HTR-8/SVneo (cell line): ENCODE measurements at regions not wholly inside any gene's neighbourhood (a gene's known extent, or its start where the extent isn't known, plus 50 kb on each side); places are given as distances from the start of the nearest gene placed in this dataset.

ENCODE experiments used
- DNase-seq: peaks from one replicate; pipeline ENCODE4 v3.0.0; 2011; ENCODE audit warnings: low spot score, mixed read lengths; ENCODE audit not compliant: insufficient read length
- FAIRE-seq: peaks from 2 replicates; lab custom pipeline; 2011; peaks lifted over from hg19 to GRCh38; lab: Jason Lieb, UNC

DNA sequence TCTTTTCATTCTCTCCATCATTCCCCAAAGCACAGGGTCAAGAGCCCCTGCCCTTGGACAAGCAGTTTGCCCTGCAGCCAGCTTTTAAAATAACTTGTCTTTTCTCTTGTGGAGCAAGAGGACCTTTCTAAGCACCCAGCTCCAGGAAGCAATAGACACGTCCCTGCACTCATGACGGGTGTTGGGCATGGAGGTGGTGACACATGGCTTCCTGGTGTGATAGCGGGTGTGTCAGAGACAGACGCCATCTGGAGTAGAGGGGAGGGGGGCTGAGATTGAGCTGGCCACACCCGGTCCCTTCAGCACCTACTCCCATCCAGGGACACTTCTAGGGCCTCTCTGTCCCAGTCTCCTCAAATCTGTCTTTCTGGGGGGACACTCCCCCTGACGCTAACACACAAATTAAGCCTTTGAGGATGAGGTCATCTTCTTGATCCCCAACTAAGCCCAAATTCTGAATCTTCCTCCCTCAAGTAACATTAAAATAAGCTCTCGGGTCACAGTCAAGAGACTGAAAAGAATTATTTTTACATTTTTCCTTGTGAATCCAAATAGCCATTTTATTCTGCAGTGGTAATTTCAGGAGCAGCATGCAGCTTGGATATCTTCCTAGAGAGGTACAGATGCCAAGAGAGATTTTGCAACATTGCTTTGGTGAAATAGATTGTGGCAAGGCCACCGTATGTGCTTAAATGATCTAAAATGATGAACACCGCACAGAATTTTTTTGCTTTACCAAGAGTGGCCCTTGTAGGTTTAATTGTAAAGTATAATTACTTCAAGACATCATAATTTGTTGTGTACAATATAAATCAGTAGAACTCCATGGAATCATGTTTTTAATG is 216.6 kb upstream of the IRX3 start:
- FAIRE-seq (no peak), DNase-seq (no peak)

DNA sequence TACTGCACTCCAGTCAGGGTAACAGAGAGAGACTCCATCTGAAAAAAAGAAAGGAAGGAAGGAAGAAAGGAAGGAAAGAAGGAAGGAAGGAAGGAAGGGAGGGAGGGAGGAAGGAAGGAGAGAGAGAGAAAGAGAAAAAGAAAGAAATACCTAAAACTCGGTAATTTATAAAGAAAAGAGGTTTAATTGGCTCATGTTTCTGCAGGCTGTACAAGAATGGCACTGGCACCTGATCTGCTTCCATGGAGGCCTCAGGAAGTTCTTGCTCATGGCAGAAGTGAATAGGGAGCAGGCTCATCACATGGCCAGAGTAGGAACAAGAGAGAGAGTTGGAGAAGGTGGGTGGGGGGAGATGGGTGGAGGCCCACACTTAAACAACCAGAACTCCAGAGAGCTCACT is 215.2 kb upstream of the IRX3 start:
- no peak for DNase-seq
- FAIRE-seq = no peak

DNA sequence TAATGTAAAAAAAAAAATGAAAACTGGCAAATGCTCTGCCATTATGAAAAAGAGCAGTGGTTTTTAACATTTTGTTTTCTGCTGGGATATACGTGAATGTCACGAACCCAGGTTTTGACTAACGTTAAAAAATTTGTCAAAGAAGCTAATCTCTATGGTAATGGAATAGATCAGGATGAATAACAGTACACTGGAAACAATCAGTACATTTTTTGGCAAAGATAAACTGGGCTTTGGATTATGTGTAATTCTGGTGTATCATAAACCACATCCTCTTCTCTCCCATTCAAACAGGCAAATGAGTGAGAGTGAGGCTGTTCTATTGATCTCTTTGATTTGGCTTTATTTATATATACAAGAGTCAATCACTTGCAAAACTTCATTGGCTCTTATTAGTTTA is 207.0 kb upstream of the IRX3 start:
- DNase-seq (no peak), FAIRE-seq (no peak)

DNA sequence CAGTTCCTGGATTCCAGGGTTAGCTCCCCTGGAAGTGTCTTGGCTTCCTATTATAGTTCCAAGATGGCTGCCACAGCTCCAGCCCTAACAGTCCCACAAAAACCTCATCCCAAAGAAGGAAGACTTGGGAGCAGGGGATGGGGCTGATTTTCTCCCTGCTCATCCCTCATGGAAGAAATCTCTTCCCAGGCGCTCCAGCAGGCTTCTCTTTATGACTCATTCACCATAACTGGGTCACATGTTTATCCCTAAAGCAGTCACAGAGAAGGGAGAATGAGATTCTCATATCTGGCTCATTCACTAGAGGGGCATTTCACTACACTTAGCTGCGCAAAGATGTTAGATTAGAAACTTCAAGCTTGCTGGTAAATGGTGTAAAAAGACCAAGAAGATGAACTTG is 206.5 kb upstream of the IRX3 start:
- DNase-seq (no peak), FAIRE-seq (no peak)

DNA sequence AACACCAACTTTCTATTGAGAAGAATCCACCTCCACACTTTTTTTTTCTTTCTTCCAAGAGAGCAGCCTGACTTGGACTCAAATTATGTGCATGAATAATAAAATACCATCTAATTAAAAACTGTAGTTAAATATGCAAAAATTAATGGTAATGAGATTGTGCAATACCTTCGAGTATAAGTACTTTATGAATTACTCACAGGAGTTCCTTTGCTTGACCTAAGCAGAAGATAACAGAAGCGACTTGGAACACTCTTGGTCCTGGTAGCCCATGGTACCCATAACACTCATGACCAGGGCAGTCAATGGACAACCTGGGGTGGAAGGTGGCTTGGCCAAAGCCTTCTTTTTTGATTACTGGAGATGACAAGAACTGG is 203.5 kb upstream of the IRX3 start:
- FAIRE-seq (no peak), DNase-seq (no peak)

DNA sequence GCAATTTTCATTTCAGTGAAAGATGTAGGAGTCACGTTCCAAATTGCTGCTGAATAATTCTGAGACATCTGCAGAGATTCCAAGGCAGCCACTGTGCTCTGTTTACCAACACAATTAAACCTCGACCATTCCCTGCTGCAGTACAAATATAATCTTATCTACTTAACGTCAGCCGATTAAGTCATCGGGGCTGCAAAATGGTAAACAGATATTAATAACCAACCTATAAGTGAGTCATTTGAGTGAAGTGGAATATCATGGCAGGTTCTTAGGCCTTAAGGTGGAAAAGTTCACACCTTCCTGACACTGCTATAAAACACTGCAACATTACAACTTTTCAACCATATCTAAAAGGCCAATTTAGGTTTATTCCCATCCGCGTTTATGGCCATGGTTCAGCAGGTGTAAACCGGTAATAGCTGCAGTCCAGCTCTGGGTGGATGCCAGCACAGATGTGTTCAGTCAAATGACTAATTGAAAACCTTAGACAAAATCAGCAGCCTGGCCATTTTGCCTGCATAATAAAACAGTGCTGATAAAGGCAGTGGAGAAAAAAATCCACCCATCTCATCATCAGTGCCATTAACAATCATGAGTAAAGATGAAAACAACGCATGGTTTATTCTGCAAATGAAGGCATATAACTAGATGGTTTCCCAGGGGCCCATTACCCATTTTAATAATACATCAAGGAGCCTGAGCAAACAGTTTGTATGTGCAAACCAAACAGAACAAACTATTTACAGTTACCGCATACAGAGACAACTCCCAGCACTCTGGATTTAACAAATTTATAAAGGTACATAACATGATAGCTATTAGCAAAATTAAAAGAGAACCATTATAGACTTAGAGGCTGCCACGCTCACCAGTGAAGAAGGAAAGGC is 202.9 kb upstream of the IRX3 start:
- no peak for FAIRE-seq
- DNase-seq = no peak

DNA sequence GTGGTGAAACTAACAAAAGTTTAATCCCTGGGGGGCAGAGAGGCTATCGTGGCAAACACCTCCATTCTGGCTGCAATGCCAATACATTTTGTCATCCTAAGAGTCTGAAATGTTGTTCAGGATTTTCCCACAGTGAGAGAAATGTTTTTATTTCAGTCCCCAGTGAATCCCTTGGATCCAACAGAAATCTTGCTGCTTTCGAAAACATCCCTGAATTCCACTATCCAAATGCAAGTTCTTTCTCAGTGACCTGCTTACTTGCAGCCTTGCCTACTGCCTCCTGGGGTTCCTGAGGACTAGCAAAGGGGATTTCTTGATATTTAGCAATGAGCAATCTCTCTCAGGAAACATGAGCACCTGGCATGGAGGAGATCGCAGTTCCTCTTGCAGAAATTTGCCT is 202.1 kb upstream of the IRX3 start:
- DNase-seq = no peak
- FAIRE-seq = no peak

DNA sequence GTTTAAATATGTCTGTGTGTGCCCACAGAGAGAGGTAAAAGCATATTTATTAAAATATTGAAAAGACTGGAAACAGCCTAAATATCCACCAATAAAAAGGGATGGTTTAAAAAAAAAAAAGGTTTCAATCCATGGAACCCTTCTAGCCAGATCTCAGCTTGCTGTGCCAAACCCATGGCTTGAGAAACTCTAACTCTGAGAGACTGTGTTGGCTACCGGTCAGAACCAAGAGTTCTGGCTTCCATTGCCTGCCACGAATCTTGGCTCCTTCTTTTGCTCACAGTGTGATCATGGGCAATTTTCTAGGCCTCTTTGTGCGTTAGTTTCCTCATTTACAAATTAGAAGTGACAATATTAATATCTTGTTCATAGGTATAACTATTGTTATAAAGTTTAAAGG is 201.3 kb upstream of the IRX3 start:
- no peak for DNase-seq
- no peak for FAIRE-seq

DNA sequence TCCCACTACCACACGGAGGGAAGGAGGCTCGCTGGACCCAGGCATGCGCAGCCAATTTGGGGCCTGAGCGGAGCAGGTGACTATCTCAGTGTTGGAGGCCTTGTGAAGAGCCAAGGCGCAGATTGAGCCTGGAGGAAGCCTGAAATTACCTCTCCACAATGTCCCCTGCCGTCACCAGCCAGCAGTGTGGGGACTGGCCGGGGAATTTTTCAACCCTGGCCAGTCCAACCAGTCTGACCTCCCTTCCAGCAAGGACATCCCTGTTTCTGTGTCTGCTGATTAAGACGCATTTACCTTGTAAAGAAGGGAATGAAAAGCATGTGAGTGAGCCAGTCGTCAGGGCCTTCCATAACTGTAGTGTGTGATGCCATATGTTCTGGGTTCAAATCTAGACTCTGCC is 198.1 kb upstream of the IRX3 start:
- DNase-seq (no peak), FAIRE-seq (no peak)

DNA sequence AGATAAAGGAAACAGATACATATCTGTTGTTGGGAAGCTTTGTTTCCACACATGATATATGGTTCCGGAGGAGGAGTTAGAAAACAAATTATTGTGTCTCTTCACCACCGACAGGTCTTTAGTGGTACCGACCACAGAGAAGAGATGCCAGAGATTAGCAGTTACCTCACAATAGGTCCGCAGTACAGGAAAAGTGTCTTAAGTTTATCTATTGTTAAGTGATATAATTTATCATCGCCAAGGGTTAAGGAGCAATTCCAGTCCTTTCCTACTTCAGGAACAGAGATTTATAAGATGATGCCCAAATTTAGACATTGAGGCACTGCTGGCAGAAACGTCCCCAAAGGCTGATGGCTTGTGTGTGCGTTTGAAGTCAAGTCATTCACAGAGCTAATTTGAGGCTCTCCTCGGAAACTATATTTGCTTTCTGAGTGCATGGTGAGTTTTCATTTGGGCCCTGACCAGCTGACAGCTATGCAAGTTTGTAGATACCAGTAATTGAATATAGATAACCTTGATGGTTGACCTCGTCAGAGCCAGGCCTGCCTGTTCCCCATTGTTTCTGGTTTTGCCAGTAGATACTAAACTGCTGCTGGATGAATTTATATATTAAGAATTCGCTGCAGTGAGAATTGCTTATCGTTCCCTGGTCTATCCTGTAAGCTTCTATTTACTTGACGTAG is 196.4 kb upstream of the IRX3 start:
- DNase-seq (no peak), FAIRE-seq (no peak)

DNA sequence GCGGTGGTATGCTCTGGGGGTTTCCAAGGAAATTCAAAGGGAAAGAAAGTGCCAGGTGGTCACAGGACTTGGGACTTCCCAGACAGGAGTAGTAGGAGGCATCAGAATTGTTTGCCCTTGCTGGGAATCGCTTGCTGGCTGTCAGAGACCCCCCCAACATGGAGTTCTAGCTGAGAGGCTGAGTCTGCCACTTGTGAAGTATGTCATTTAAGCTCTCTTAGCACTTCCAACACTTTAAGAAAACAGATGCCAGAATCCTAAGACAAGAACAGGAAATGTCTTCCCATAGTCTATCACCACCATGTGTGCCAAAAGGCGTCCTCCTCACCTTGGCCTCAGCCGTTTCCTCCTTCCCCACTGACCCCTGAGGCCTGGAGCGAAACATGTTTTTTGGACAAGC is 193.8 kb upstream of the IRX3 start:
- DNase-seq = no peak
- no peak for FAIRE-seq

DNA sequence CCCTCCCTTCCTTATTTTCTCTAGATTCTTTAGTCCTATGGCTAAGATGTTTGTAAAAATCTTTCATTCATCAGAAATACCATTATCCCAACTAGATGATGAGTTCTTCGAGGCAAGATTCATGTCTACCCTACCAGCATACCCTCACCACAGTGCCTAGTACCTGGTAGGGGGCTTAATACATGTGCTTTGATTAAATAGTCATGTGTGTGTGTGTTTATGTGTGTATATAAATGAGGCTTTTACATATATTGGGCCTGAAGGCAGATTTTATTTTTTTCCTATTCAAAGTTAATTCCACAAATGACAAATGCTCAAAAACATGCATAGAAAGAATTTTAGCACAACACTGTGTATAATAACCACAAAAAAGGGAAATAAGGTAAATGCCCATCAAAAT is 193.0 kb upstream of the IRX3 start:
- FAIRE-seq = no peak

DNA sequence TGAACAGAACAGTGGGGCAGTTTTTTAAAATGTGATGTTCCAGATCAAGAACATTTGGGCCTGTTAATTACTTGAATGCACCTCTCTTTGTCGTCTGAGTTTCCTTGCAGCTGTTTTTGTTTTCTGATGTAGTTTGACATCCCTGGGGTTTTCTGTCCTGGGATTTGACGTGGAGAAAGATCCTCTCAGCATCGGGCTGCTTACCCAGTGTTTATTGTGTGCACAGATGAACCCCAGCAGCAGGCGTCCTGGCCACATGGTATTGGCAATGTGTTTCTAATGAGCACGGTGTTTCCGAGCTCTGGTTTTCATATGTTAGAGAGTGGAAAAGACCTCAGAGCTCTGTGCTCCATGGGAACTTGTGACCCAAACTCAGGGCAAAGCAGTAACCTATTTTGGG is 191.1 kb upstream of the IRX3 start:
- no peak for FAIRE-seq
- DNase-seq = no peak

More for the DNA sequence above, 193.0 kb upstream of the IRX3 start:
- no peak for DNase-seq

DNA sequence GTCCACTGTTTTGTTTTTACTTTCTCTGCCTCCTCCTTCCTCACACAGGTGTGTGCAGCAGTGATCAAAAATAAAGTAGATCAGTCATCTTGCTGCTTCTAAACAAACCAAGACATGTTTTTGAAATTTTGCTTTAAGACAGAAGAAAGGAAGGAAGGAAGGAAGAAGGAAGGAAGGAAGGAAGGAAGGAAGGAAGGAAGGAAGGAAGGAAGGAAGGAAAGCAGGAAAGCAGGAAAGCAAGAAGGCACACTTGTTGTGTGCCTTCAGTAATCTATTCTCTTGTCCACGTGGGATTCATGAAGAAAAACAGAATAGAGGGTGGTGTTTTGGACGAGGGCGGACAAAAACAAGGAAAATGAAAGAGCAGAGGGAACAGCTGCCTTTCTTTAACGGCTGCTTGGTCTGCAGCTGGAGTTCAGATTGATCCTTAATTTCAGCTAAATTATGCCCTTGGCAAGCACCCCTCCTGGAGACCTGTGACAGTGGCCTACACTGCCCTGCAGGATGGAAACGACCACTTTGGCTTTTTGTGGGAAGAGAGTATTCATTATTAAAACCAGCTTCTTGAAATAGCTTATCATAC is 188.5 kb upstream of the IRX3 start:
- no peak for DNase-seq
- no peak for FAIRE-seq

DNA sequence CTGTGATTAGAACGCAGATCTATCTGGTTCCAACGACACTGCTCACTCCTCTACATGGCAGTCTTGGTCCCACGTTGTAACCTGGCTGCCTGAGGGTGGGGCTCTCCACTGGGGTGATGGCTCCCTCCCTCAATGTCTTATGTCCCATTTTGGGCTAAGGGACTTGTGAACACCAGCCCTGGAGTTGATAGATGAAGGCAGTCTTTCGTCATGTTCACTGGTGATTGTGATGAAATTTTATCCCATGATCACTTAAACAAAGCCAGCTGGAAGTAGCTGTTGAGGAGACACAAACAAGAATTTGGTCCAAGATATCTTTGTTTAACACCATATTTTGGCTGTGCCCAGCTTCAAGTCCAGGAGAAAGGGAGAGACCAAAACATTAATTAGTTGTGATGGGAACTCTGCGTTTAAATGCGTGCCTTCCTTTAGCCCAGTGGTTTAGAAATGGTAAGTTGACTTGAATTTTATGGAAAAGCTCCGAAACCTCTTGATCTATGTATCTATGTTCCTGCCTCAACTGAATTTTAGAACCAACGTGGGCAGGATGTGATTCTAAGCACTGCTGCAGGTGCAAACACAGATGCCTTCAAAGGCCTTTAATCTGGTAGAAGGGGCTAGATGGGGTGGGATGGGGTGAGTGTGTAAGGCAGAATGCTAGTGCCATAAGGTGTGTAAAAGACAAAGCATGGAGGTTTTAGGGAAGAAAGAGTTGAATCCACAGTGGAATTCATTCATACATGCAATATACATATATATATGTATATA is 186.8 kb upstream of the IRX3 start:
- FAIRE-seq = no peak
- DNase-seq = no peak

DNA sequence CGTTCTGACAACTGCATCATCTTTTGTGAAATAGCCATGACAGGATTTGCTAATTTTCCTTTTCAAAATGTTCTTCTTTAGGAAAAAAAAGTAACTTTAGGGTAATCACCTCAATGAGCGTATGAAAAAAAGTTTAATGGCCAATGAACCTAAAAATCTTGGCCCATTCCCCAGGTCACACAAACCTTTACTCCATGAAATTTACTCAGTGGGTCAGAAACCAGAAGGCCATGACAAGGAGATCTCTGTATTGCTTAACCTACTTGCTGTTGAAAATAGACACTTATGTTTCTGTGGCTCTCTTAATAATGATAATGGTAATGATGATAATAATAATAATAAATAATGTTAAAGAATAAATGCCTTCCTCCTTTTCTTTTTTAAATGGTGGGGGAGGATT is 180.8 kb upstream of the IRX3 start:
- FAIRE-seq (no peak), DNase-seq (no peak)

DNA sequence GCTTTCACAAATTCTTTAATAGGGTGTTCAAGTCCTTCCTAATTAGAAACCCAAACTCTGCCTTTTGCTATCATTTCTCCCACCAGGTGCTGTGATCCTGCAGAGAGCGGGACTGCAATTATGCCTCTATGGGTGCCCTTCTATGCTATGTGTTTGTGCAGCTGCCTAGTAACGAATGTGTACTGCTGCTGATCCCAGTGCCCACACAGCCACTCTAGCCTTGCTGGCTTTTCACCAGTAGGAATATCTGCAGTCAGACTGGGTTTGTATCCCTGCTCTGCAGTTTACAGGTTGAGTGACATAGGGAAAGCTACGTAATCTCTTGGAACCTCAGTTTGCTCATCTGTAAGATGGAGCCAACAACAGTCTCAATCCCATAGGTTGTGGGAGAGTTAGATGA is 179.6 kb upstream of the IRX3 start:
- no peak for DNase-seq
- FAIRE-seq = no peak

DNA sequence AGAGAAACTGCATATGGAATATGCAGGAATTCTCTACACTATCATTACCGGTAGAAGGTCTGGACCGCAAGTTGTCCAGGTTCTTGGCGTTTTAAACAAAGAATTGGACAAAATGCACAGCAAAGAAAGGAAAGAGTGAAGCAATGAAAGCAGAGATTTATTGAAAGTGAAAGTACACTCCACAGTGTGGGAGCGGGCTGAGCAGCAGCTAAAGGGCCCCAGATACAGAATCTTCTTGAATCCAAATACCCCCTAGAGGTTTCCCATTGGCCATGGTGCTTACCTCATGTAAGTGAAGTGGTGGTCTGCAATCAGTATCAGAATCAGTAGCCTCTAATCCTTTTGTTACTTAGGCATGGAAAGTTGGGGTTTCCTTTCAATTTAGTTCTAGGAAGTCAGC is 178.5 kb upstream of the IRX3 start:
- FAIRE-seq = no peak
- no peak for DNase-seq

DNA sequence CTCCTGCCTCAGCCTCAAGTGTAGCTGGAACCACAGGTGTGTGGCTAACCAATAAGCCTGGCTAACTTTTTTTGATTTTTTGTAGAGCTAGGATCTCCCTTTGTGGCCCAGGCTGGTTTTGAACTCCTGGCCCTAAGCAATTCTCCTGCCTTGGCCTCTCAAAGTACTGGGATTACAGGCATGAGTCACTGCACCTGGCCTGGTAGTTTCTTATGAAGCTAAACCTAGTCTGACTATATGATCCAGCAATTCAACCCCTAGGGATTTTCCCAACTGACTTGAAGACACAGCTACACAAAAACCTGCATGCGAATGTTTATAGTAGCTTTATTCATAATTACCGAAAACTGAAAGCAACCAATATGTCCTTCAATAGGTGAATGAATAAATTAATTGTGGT is 176.2 kb upstream of the IRX3 start:
- DNase-seq (no peak), FAIRE-seq (no peak)

DNA sequence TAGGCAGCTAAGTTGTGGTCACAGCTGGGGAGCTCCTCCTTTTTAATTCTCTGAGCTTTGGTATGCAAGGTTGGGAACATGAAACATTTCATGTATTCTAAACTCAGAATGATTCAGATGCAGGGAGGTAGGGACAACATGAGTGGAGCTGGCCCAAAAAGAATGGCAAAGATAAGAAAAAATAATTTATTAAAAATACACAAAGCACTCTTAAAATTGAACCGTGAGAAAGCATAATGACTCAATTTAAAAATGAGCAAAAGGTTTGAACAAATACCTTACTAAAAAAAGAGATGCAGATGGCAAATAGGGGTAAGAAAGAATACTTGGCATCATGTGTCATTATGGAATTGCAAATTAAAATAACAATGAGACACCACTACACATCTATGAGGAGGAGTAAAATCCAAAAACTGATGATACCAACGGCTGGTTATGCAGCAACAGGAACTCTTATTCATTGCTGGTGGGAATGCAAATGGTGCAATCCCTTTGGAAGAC is 175.6 kb upstream of the IRX3 start:
- no peak for FAIRE-seq

More for the DNA sequence above, 175.6 kb upstream of the IRX3 start:
- no peak for DNase-seq
